Fibroblast of the aortic adventitia (primary cell): ENCODE measurements at regions not wholly inside any gene's neighbourhood (a gene's known extent, or its start where the extent isn't known, plus 50 kb on each side); places are given as distances from the start of the nearest gene placed in this dataset.
"Not testable (repeated sequence)": the region's sequence is repeated elsewhere in the genome, so short reads cannot be mapped to it uniquely, and the experiment has no call there.

Experiments used
- DNase-seq: peaks from one replicate; pipeline ENCODE4 v3.0.0-alpha.2; 2010; ENCODE audit warnings: low read depth
- H3K4me3 ChIP-seq: 2 replicates; pipeline ENCODE4 v1.5.1; 2011; ENCODE audit warnings: low read depth, mild to moderate bottlenecking, control low read depth, low read length, moderate library complexity
- TF ChIP-seq, protein P1 (sequence below): IDR thresholded peaks from 2 replicates; pipeline ENCODE4 v1.5.1; 2011; ENCODE audit warnings: mild to moderate bottlenecking, low read length, control low read depth, inconsistent platforms; ENCODE audit not compliant: insufficient read depth

DNA sequence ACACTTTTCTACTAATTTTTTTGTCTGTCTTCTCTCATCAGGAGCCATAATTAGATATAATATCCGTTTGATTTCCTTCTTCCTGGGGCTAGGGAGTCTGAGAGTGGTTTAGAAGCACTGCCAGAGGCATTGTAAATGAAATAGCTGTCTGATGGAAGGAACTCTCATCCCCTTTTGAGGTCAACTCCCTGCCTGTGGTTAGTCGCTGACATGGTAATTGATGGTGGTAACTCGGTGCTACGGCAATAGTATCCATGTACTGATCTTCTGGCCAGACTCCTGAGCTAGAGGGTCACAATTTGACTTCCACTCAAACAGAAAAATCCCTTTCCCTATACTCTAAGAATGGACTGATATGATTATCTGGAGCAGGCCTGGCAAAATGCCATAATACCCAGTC lies 108.1 kb upstream of the TRPC5 start:
- no peak overlapping the region for H3K4me3 ChIP-seq
- TF ChIP-seq, protein P1, sequence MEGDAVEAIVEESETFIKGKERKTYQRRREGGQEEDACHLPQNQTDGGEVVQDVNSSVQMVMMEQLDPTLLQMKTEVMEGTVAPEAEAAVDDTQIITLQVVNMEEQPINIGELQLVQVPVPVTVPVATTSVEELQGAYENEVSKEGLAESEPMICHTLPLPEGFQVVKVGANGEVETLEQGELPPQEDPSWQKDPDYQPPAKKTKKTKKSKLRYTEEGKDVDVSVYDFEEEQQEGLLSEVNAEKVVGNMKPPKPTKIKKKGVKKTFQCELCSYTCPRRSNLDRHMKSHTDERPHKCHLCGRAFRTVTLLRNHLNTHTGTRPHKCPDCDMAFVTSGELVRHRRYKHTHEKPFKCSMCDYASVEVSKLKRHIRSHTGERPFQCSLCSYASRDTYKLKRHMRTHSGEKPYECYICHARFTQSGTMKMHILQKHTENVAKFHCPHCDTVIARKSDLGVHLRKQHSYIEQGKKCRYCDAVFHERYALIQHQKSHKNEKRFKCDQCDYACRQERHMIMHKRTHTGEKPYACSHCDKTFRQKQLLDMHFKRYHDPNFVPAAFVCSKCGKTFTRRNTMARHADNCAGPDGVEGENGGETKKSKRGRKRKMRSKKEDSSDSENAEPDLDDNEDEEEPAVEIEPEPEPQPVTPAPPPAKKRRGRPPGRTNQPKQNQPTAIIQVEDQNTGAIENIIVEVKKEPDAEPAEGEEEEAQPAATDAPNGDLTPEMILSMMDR = no peak
- no peak for DNase-seq

GRCh38 chrX:112181361-112181760 lies 98.8 kb upstream of the TRPC5 start:
- not testable (repeated sequence) for H3K4me3 ChIP-seq, DNase-seq

- no peak for DNase-seq
- TF ChIP-seq, protein P1 = no peak
These were observed 81.8 kb upstream of the TRPC5 start for GRCh38 chrX:112164420-112164819.

GRCh38 chrX:112163906-112164305 lies 81.3 kb upstream of the TRPC5 start:
- TF ChIP-seq, protein P1 = no peak
- no peak overlapping the region for H3K4me3 ChIP-seq
- DNase-seq = no peak

More at GRCh38 chrX:112164420-112164819, 81.8 kb upstream of the TRPC5 start:
- H3K4me3 ChIP-seq = no peak overlapping the region

GRCh38 chrX:112148397-112148796 lies 65.8 kb upstream of the TRPC5 start:
- no peak for DNase-seq
- TF ChIP-seq, protein P1 = no peak
- H3K4me3 ChIP-seq = no peak overlapping the region

DNA sequence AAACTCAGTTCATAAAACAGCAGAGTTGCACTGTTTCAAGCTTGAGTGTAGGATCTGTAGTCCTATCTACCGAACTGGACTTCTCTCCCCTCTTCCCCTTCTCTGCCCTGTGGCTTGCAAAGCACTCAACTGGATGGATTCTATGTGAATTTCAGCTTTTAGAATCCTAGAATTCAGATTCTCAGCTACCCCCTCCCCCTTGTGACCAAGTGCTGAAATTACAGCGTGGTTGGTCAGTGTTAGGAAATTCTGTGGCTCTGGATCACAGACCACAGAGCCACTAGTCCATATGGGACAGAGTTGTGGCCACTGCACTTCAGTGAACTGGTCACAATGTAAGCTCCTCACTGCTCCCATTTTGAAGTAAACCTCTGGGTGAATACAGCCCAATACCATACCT lies 64.6 kb upstream of the TRPC5 start:
- DNase-seq = no peak
- H3K4me3 ChIP-seq = no peak overlapping the region
- TF ChIP-seq, protein P1 = peak; percentile 44

- no peak for DNase-seq
- H3K4me3 ChIP-seq = no peak overlapping the region
- TF ChIP-seq, protein P1 = no peak
These were observed 54.7 kb upstream of the TRPC5 start for GRCh38 chrX:112137276-112137675.
